AG04450 (cell line): ENCODE measurements at regions not wholly inside any gene's neighbourhood (a gene's known extent, or its start where the extent isn't known, plus 50 kb on each side); places are given as distances from the start of the nearest gene placed in this dataset.

Source experiments
- CTCF ChIA-PET: fragments of 300-600, 350-600 bp; formaldehyde crosslinking; extraction: SDS; loops from one replicate; lab custom pipeline; 2022; ENCODE audit warnings: antibody characterized with exemption, inconsistent platforms; lab: Charles Lee
- POLR2A ChIA-PET: fragments of 350-600 bp; formaldehyde crosslinking; extraction: SDS; loops from one replicate; lab custom pipeline; 2021; ENCODE audit warnings: antibody characterized with exemption, inconsistent platforms; lab: Yijun Ruan, JAX
- DNase-seq: peaks from one replicate; pipeline ENCODE4 v3.0.0-alpha.2; 2011; ENCODE audit warnings: low read depth, low spot score
- H3K27ac ChIP-seq: one replicate; pipeline ENCODE4 v1.5.1; 2012; ENCODE audit warnings: low read depth, low read length, control low read depth
- H3K27me3 ChIP-seq: one replicate; pipeline ENCODE4 v1.6.0; 2012; ENCODE audit warnings: low read length; ENCODE audit not compliant: control insufficient read depth, insufficient read depth
- H3K4me3 ChIP-seq: 2 replicates; pipeline ENCODE4 v1.5.1; 2011; ENCODE audit warnings: mild to moderate bottlenecking, low read depth, low read length, control low read depth
- H3K9me3 ChIP-seq: 2 replicates; pipeline ENCODE4 v1.5.1; 2012; ENCODE audit warnings: low read length; ENCODE audit not compliant: control insufficient read depth, insufficient read depth
- CTCF ChIP-seq: IDR thresholded peaks from 2 replicates; pipeline ENCODE4 v1.5.1; 2011; ENCODE audit warnings: low read depth, low read length, control low read depth, inconsistent platforms

GRCh38 chr4:17188547-17189400, 290.3 kb upstream of the LDB2 start:
- no peak for TF ChIP-seq CTCF
- Histone ChIP-seq H3K9me3 (peaks cover 3% of the 10 kb centered on the region; the same call in 1 of the 2 replicates), H3K27ac (peak overlapping the region; percentile 47), H3K4me3 (no peak overlapping the region), H3K27me3 (no peaks in the 10 kb centered on the region)
- ChIA-PET CTCF (interaction anchor here (0.6 kb wide), 1 partner anchor 111 kb away, joined by 3 read pairs; no protein-coding TSS in a partner anchor), POLR2A (interaction anchor here (1.2 kb wide), 1 partner anchor 46 kb away, joined by 3 read pairs; no protein-coding TSS in a partner anchor)
- DNase-seq, result no peak

- CTCF ChIA-PET, result interaction anchor here (0.6 kb wide), 1 partner anchor 110 kb away, joined by 3 read pairs; no protein-coding TSS in a partner anchor
- H3K27ac ChIP-seq, result no peak overlapping the region
- POLR2A ChIA-PET, result no interaction called here
- H3K9me3 ChIP-seq, result no peaks in the 10 kb centered on the region; the same call in 1 of the 2 replicates
- TF ChIP-seq CTCF, result no peak
- no peak overlapping the region for H3K4me3 ChIP-seq
- no peak for DNase-seq
- H3K27me3 ChIP-seq, result no peaks in the 10 kb centered on the region
Measured at GRCh38 chr4:17188125-17188524, 289.7 kb upstream of the LDB2 start.

GRCh38 chr4:17187003-17187402, 288.6 kb upstream of the LDB2 start:
- CTCF ChIA-PET, result no interaction called here

GRCh38 chr4:17182888-17183287, 284.4 kb upstream of the LDB2 start:
- H3K9me3 ChIP-seq, result no peaks in the 10 kb centered on the region
- ChIA-PET POLR2A (no interaction called here), CTCF (no interaction called here)
- no peak for TF ChIP-seq CTCF
- no peak overlapping the region for H3K4me3 ChIP-seq
- no peak for DNase-seq
- no peak overlapping the region for H3K27ac ChIP-seq
- H3K27me3 ChIP-seq, result no peaks in the 10 kb centered on the region

More at GRCh38 chr4:17187003-17187402, 288.6 kb upstream of the LDB2 start:
- Histone ChIP-seq H3K27me3 (no peaks in the 10 kb centered on the region), H3K4me3 (no peak overlapping the region), H3K9me3 (no peaks in the 10 kb centered on the region), H3K27ac (no peak overlapping the region)
- TF ChIP-seq CTCF, result no peak
- POLR2A ChIA-PET, result no interaction called here
- DNase-seq, result no peak

GRCh38 chr4:17174751-17175150, 276.3 kb upstream of the LDB2 start:
- CTCF ChIA-PET, result interaction anchor here (0.6 kb wide), 1 partner anchor 9 kb away, joined by 3 read pairs; no protein-coding TSS in a partner anchor
- POLR2A ChIA-PET, result no interaction called here
- H3K9me3 ChIP-seq, result no peaks in the 10 kb centered on the region
- DNase-seq, result no peak
- no peak for TF ChIP-seq CTCF
- no peak overlapping the region for H3K27ac ChIP-seq
- H3K4me3 ChIP-seq, result no peak overlapping the region
- H3K27me3 ChIP-seq, result no peaks in the 10 kb centered on the region
